GM19395 (cell line): ENCODE measurements at regions not wholly inside any gene's neighbourhood (a gene's known extent, or its start where the extent isn't known, plus 50 kb on each side); places are given as distances from the start of the nearest gene placed in this dataset.
"Not testable (repeated sequence)": the region's sequence is repeated elsewhere in the genome, so short reads cannot be mapped to it uniquely, and the experiment has no call there.

Source experiments
- ATAC-seq: cut with Tn5 transposase; IDR thresholded peaks from one replicate; pipeline ENCODE4 v1.9.1; 2021; ENCODE audit warnings: mild to moderate bottlenecking, moderate library complexity; ENCODE audit not compliant: unreplicated experiment

DNA sequence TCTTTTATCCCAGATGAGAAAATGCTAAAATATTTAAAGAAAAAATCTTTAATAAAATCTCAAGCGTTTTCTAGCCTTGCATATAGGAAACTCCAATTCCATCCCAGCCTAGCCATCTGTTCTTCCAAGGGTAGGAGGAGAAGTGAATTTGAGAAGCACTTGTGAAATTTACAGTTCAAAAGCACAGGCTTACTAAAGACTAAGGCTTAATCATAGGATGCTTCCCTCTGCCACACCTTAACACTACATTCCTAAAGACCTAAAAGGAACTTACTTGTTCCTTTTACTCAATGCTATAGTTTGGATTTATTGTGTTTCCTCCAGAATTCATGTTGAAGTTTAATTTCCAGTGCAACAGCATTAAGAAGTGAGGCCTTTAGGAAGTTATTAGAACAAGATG is 764.8 kb upstream of the CADM2 start:
- ATAC-seq = no peak

DNA sequence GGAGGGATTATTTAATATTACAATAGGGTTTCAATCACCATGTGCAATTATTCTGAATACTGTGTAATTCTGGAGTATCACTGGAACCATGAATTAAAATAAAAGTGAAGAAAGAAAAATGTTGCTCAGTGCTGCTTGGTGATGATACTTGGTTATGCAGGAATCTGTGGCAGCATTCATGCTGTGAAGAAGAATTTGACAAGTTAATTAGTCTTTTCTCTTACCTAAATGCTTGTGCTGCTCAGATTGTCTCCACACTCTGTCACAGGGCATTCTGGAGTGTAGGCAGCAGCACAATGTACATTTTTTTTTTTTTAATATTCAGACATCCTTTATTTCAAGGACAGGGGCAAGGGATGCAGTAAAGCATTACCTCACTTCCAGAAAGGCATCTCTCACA is 749.3 kb upstream of the CADM2 start:
- ATAC-seq = no peak

DNA sequence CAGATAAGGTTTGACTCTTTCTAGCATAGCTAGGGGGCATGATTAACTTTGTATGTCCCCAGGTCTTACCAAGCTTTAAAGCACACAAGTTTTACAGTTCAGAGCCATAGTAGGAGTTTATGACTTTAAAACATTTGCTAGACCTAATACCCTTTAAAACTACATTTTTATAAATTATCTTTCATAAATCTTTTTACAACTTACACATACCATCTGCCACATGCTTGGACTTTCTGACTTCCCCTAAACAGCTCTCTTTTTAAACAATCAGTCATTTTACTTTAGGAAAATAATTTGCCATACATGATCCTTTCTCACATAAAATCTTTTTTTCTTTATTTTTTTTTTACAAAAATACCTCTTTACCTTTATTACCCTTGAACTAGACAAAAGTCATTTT is 735.3 kb upstream of the CADM2 start:
- ATAC-seq = no peak

DNA sequence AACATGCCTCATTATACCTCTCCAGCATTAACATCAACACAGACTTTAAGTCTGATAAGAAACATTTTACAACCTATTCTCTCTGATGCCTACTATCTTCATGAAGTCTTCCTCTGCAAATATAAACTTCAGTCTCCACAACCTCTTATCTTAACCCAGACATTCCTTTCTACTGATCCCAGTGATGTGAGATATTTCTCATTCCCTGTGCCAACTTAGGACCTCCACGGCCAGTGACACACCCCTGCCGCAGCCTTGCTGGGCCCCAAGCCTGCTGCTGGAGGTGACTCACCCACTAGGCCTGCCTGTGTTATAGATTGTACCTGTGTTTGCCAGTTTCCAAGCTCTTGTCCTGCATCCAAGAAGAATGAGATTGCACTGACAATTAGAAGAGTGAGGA is 734.5 kb upstream of the CADM2 start:
- no peak for ATAC-seq

DNA sequence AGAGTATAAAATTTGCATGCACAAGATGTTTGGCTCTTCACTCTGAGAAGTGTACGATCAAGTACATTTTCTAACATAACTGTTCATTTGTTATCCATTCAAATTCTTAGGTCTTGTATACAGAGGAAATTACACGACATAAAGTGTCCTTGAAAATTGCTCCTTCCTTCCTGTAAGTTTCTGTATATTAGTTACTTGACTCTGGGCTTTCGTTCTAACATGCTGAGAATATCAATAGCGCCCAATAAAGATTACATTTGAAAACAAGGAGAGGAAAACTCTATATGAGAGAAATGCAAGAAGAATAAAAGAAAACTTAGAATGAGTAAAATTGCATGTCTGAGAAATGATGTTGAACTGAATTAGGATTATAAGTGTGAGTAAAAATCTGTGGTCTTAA is 722.5 kb upstream of the CADM2 start:
- ATAC-seq = no peak

DNA sequence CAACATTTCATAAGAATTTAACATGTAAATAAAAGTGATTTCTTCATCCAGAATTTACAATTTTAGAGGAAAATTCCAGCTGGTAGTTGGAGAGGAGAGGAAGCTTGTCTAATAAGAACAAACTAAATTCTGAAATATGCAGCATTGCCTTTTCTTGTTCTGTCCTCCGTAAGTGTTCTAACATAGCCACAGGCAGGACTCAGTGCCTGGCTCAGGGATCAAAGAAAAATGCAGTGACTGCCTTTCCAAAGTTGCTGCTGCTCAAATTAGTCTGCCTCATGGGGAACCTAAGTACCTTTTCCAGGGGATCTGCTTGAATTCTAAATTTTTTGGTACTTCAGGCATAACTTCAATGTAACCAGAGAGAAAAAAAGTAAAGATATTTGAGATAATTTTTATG is 713.0 kb upstream of the CADM2 start:
- no peak for ATAC-seq

DNA sequence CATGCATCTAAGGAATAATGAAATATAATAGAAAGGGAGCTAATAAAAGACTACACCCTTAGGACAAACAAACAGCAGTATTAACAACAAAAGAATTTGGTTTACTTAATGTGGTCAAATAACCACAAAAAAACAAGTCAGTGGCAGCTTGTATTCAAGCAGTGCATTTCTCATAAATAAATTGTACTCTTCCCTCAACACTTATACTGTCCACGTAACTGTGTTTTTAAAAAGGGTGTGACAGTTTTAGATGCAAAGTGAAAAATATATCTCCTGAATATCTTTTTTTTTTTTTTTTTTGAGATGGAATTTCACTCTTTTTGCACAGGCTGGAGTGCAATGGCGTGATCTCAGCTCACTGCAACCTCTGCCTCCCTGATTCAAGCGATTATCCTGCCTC is 698.2 kb upstream of the CADM2 start:
- ATAC-seq = no peak

DNA sequence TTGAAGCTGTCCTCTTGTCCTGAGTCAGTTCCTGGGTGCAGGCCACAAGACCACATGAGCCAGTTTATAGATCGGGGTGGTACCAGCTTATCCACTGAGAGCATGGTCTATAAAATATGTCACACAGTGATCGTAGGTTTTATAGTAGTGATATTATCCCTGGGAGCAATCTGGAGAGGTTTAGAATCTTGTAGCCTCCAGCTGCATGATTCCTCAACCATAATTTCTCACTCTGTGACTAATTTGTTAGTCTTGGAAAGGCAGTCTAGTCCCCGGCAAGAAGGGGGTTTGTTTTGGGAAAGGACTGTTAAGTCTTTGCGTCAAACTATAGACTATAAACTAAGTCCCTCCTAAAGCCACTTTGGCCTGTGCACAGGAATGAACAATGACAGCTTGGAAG is 693.0 kb upstream of the CADM2 start:
- no peak for ATAC-seq

DNA sequence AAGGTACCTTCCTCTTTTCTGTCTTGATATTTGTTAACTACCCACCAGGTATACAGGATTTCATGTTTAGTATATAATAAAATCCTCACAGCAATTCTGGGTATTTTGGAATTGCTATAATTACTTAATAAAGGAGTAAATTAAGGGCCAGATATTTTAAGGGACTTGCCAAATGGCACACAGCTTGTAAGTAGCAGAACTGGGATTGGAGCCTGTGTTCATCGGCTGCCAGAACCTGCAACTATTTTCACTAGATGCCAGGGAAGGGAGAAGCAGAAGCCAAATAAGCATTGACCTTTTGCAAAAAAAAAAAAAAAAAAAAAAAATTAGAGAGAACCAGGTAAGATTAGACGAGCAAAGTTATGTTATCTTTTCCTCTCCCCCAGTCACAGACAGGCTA is 683.3 kb upstream of the CADM2 start:
- ATAC-seq = no peak

DNA sequence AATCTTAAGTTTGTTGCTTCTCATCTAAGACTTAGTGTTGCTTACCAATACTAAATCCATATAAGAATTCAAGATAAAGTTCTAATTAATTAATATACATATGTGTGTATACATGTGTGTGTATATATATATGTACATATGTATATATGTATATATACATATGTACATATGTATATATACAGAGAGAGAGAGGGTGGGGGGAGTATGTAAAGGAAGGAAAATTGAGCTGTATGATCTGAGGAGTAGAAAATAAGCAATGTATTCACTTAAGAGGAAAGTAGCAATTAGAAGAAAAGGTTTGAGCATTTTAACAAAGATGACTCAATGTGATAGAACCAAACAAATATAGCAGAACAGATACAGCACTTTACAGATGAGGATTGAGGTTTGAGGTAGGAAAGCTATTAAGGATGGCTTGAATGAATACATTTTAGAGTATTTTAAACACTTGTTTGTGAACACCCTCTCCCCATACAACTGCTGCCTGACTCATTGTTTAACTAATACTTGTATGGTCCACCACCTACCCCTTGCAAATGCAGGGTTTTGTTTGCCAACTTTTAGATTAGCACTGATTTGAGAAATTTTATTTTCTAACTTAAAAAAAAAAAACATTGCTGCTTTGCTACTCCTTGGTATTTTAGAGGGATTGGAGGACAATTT is 681.1 kb upstream of the CADM2 start:
- ATAC-seq = no peak

DNA sequence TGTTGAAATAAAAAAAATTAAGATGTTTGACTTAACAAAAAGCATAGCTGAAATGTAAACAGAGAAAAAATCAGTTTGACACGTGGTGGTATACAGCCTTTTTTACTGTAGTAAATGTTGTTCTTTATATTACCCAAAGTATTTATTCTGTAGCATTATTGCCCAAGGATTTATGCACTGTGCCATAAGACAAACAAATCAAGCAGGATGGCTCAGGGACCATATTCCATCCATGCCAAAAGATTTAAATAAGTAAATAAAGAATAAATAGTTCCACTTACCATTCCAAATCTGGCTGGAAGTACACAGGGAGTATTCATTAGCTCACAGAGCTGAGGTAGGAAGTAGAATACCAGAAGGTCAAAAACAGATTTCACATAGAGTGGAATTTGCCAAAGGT is 666.7 kb upstream of the CADM2 start:
- ATAC-seq = no peak

DNA sequence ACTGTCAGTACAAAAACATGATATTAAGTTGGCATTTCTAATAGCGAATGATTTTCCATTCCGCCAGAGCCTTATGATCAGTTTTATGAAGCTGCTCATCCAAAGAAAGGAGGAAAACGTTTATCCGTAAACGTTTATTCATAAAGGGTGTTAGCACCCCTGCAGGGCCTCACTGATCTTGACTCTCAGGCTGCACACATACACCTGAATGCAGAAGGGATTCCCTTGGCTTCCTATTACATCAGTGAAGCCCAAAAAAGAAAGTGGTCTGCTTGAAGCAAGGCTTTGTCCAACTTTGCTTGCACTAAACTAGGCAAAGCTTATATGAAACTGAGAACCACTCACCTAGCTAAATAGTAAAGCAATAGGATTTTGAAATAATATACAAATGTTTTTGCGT is 659.5 kb upstream of the CADM2 start:
- ATAC-seq = no peak

DNA sequence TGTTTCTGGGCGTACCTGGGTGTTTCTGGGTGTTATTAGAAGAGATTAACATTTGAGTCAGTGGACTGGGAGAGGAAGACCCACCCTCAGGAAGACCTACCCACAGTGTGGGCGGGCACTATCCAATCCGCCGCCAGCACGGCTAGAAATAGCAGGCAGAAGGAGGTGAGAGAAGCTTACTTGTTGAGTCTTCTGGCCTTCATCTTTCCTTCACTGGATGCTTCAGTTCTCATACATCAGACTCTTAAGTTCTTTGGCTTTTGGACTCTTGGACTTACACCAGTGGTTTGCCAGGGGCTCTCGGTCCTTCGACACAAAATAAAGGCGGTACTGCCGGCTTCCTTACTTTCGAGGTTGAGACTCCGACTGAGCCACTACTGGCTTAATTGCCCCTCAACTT is 654.6 kb upstream of the CADM2 start:
- no peak for ATAC-seq

DNA sequence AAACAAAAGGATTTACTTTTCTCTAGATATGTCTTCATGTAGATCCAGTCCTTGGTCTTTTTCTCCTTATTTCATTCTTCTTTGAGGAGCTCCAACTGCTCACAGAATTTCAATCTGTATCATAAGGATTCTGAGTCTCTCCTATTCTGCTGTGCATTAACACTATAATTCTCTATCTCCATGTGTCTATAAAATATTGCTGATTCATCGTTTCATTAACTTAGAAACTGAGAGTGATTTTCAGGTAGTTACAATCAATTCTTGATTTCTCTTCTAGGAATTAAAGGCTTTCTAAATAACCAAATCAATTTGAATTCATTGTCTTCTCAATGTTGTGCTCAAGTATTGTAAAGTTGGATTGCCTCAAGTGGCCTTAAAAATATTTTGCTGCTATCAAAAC is 651.5 kb upstream of the CADM2 start:
- ATAC-seq = no peak

DNA sequence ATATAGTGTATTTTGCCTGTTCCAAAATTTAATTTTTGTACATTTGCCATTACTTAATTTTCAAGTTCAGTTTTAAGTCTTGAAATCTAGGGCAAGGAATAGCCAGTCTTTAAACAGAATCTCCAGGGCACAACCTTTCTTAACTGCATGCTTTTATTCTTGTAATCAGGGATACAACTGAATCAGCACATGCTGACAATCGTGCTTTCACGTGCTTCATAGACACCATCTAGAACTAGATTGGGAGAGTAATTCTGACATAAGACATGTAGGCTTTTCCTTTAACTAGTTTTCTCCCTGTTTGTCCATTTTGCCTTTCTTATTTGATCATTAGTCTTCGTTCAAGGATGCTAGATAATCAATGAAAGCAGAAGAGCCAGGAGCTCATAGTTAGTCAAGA is 650.4 kb upstream of the CADM2 start:
- no peak for ATAC-seq

DNA sequence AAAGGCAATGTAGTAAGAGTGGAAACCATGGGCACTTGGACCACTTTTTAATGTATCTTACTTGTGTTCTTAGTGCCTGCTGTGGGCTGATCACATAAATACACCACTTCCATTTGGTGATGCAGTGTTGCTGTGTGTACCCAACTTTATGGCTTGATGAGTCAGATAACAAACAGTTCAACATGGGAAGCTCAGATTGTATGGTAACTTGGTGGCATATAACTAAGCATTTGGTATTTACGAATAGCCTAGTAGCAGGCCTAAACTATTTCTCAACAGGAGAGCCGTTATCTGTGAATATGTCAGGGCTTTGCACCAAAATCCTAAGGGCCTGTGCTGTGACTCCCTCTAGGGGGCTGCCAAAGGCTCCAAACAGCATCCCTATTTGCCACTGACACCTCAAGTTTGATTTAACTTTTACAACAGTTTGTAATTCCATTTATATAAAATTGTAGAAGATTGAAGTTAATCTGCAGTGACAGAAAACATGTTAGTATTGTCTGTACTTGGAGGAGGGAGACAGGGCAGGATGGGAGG is 640.4 kb upstream of the CADM2 start:
- ATAC-seq = no peak

DNA sequence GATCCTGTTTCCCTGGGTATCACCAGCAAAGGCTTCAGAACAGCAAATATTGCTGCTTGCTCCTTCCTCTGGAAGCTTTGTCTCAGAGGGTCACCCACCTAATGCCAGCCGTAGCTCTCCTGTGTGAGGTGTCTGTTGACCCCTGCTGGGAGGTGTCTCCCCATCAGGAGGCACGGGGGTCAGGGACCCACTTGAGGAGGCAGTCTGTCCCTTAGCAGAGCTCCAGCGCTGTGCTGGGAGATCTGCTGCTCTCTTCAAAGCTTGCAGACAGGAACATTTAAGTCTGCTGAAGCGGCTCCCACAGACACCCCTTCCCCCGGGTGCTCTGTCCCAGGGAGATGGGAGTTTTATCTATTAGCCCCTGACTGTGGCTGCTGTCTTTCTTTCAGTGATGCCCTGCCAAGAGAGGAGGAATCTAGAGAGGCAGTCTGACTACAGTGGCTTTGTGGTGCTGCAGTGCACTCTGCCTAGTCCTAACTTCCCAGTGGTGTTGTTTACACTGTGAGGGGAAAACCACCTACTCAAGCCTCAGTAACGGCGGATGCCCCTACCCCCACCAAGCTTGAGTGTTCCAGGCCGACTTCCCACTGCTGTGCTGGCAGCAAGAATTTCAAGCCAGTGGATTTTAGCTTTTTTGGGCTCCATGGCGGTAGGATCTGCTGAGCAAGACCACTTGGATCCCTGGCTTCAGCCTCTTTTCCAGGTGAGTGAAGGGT is 593.1 kb upstream of the CADM2 start:
- not testable (repeated sequence) for ATAC-seq
